CD4-positive, CD25-positive, alpha-beta regulatory T cell (primary cell): ENCODE measurements at regions not wholly inside any gene's neighbourhood (a gene's known extent, or its start where the extent isn't known, plus 50 kb on each side); places are given as distances from the start of the nearest gene placed in this dataset.
A peak's percentile ranks its signal among the peaks of the same experiment; 100 is the strongest.

ENCODE experiments used
- ATAC-seq, 2 donors: fragments of 150-1000 bp; cut with Tn5 transposase; one replicate each; pipeline ENCODE4 v1.10.0; 2021; ENCODE audit warnings: low read depth in 2 of 2, moderate number of reproducible peaks in 2 of 2, moderate library complexity in 1 of 2
- DNase-seq, 3 donors: peaks; one replicate each; pipeline versions ENCODE4 v3.0.0 to v3.0.0-alpha.2; 2012 to 2022; ENCODE audit warnings: mixed read lengths in 1 of 3
- H3K27ac ChIP-seq: one replicate; pipeline ENCODE4 v1.7.0; 2013; ENCODE audit warnings: mild to moderate bottlenecking, low read length; ENCODE audit not compliant: insufficient read depth, poor library complexity, severe bottlenecking
- H3K27me3 ChIP-seq: one replicate; pipeline ENCODE4 v1.7.0; 2013; ENCODE audit warnings: low read length; ENCODE audit not compliant: control insufficient read depth, insufficient read depth
- H3K36me3 ChIP-seq: one replicate; pipeline ENCODE4 v1.7.0; 2013; ENCODE audit warnings: mild to moderate bottlenecking, low read length, moderate library complexity; ENCODE audit not compliant: control insufficient read depth, insufficient read depth
- H3K4me1 ChIP-seq: 2 replicates; pipeline ENCODE4 v1.7.0; 2013; ENCODE audit warnings: mild to moderate bottlenecking, low read length; ENCODE audit not compliant: insufficient read depth, control insufficient read depth, poor library complexity, severe bottlenecking
- H3K4me3 ChIP-seq: one replicate; pipeline ENCODE4 v1.7.0; 2013; ENCODE audit warnings: low read depth, mild to moderate bottlenecking, low read length, moderate library complexity
- H3K9me3 ChIP-seq, 2 experiments: 1 replicate in 1 of 2; 2 replicates in 1 of 2; pipeline ENCODE4 v1.7.0; 2013; ENCODE audit warnings: low read length in 2 of 2, mild to moderate bottlenecking in 1 of 2, moderate library complexity in 1 of 2; ENCODE audit not compliant: control insufficient read depth in 2 of 2
- H3K27ac Mint-ChIP-seq, 3 donors: one replicate each; pipeline ENCODE4 v1.8.0; 2020 to 2022; ENCODE audit warnings: mild to moderate bottlenecking in 3 of 3, mixed read lengths in 3 of 3, moderate library complexity in 2 of 3
- H3K27me3 Mint-ChIP-seq: one replicate; pipeline ENCODE4 v1.8.0; 2022; ENCODE audit warnings: mild to moderate bottlenecking, mixed read lengths
- H3K36me3 Mint-ChIP-seq: one replicate; pipeline ENCODE4 v1.8.0; 2020; ENCODE audit warnings: mixed read lengths
- H3K4me1 Mint-ChIP-seq, 4 donors: one replicate each; pipeline ENCODE4 v1.8.0; 2020 to 2022; ENCODE audit warnings: mixed read lengths in 4 of 4, mild to moderate bottlenecking in 1 of 4
- H3K4me3 Mint-ChIP-seq, 4 donors: one replicate each; pipeline ENCODE4 v1.8.0; 2020 to 2022; ENCODE audit warnings: mild to moderate bottlenecking in 4 of 4, mixed read lengths in 4 of 4, moderate library complexity in 3 of 4
- H3K9me3 Mint-ChIP-seq, 7 donors: one replicate each; pipeline ENCODE4 v1.8.0; 2020 to 2022; ENCODE audit warnings: mixed read lengths in 7 of 7, mild to moderate bottlenecking in 3 of 7, moderate library complexity in 2 of 7

- ATAC-seq, result no peak
- Histone ChIP-seq H3K36me3 (peaks cover 5% of the 10 kb centered on the region), H3K9me3 (no peaks in the 10 kb centered on the region), H3K4me1 (no peaks in the 10 kb centered on the region), H3K4me3 (no peak overlapping the region), H3K27me3 (no peaks in the 10 kb centered on the region), H3K27ac (no peak overlapping the region)
- peaks cover 15% of the 10 kb centered on the region for H3K36me3 Mint-ChIP-seq
- H3K27me3 Mint-ChIP-seq, result no peaks in the 10 kb centered on the region
- peak in 1 of 3 donors; percentile 4 for DNase-seq
- peaks cover 0 to 3% (median 1%) of the 10 kb centered on the region in 4 donors for H3K4me1 Mint-ChIP-seq
- no peak overlapping the region for H3K27ac Mint-ChIP-seq
- no peak overlapping the region for H3K4me3 Mint-ChIP-seq
- peaks cover 0 to under 1% (median 0%) of the 10 kb centered on the region in 7 donors for H3K9me3 Mint-ChIP-seq
These were observed 173.6 kb upstream of the NUDT6 start for GRCh38 chr4:123096038-123096437.

GRCh38 chr4:123102897-123103471 is 180.6 kb upstream of the NUDT6 start:
- Histone ChIP-seq H3K4me1 (no peaks in the 10 kb centered on the region), H3K4me3 (no peak overlapping the region), H3K36me3 (peaks cover 2% of the 10 kb centered on the region), H3K9me3 (no peaks in the 10 kb centered on the region), H3K27ac (no peak overlapping the region), H3K27me3 (no peaks in the 10 kb centered on the region)
- DNase-seq (peak in 2 of 3 donors; percentile 20 to 38), ATAC-seq (peak in 1 of 2 donors; percentile 39)
- H3K4me3 Mint-ChIP-seq, result no peak overlapping the region
- H3K36me3 Mint-ChIP-seq, result peaks cover 7% of the 10 kb centered on the region
- no peaks in the 10 kb centered on the region for H3K9me3 Mint-ChIP-seq
- peaks cover 0 to 4% (median 0%) of the 10 kb centered on the region in 4 donors for H3K4me1 Mint-ChIP-seq
- H3K27ac Mint-ChIP-seq, result no peak overlapping the region
- H3K27me3 Mint-ChIP-seq, result no peaks in the 10 kb centered on the region

GRCh38 chr4:123104310-123105025 is 182.1 kb upstream of the NUDT6 start:
- H3K9me3 Mint-ChIP-seq, result no peaks in the 10 kb centered on the region
- no peaks in the 10 kb centered on the region for H3K9me3 ChIP-seq
- no peak overlapping the region for H3K4me3 Mint-ChIP-seq
- no peaks in the 10 kb centered on the region for H3K4me1 ChIP-seq
- ATAC-seq, result no peak
- no peaks in the 10 kb centered on the region for H3K27me3 ChIP-seq
- peaks cover 7% of the 10 kb centered on the region for H3K36me3 Mint-ChIP-seq
- H3K4me1 Mint-ChIP-seq, result peaks cover 0 to 4% (median 0%) of the 10 kb centered on the region in 4 donors
- no peak overlapping the region for H3K4me3 ChIP-seq
- no peaks in the 10 kb centered on the region for H3K27me3 Mint-ChIP-seq
- no peak for DNase-seq
- H3K27ac ChIP-seq, result no peak overlapping the region
- H3K27ac Mint-ChIP-seq, result no peak overlapping the region
- peaks cover 2% of the 10 kb centered on the region for H3K36me3 ChIP-seq

GRCh38 chr4:123105026-123105420 is 182.6 kb upstream of the NUDT6 start:
- ATAC-seq (no peak), DNase-seq (no peak)
- H3K9me3 ChIP-seq, result no peaks in the 10 kb centered on the region
- no peaks in the 10 kb centered on the region for H3K4me1 ChIP-seq
- Mint-ChIP-seq H3K9me3 (no peaks in the 10 kb centered on the region), H3K36me3 (peaks cover 7% of the 10 kb centered on the region), H3K4me1 (peaks cover 0 to 4% (median 0%) of the 10 kb centered on the region in 4 donors), H3K27ac (no peak overlapping the region), H3K27me3 (no peaks in the 10 kb centered on the region), H3K4me3 (no peak overlapping the region)
- peaks cover 2% of the 10 kb centered on the region for H3K36me3 ChIP-seq
- H3K27me3 ChIP-seq, result no peaks in the 10 kb centered on the region
- no peak overlapping the region for H3K27ac ChIP-seq
- no peak overlapping the region for H3K4me3 ChIP-seq

- Mint-ChIP-seq H3K27ac (peak overlapping the region in 1 of 3 donors; percentile 78), H3K27me3 (no peaks in the 10 kb centered on the region), H3K4me1 (peaks cover 0 to 4% (median 0%) of the 10 kb centered on the region in 4 donors), H3K4me3 (no peak overlapping the region), H3K36me3 (peaks cover 7% of the 10 kb centered on the region), H3K9me3 (no peaks in the 10 kb centered on the region)
- H3K4me1 ChIP-seq, result no peaks in the 10 kb centered on the region
- no peaks in the 10 kb centered on the region for H3K27me3 ChIP-seq
- H3K4me3 ChIP-seq, result no peak overlapping the region
- H3K36me3 ChIP-seq, result peaks cover 2% of the 10 kb centered on the region
- DNase-seq, result no peak
- H3K9me3 ChIP-seq, result no peaks in the 10 kb centered on the region
- ATAC-seq, result no peak
- H3K27ac ChIP-seq, result no peak overlapping the region
These were observed 184.3 kb upstream of the NUDT6 start for GRCh38 chr4:123106747-123107146.

- H3K36me3 ChIP-seq, result peaks cover 2% of the 10 kb centered on the region
These were observed 185.3 kb upstream of the NUDT6 start for GRCh38 chr4:123107444-123108252.

GRCh38 chr4:123109139-123109538 is 186.7 kb upstream of the NUDT6 start:
- no peaks in the 10 kb centered on the region for H3K9me3 ChIP-seq
- DNase-seq, result no peak
- no peaks in the 10 kb centered on the region for H3K27me3 ChIP-seq
- no peak overlapping the region for H3K27ac ChIP-seq
- no peak overlapping the region for H3K4me3 ChIP-seq
- peaks cover 2% of the 10 kb centered on the region for H3K36me3 ChIP-seq
- Mint-ChIP-seq H3K4me1 (peaks cover 0 to 6% (median 0%) of the 10 kb centered on the region in 4 donors), H3K36me3 (peaks cover 8% of the 10 kb centered on the region), H3K27me3 (no peaks in the 10 kb centered on the region), H3K9me3 (no peaks in the 10 kb centered on the region), H3K27ac (no peak overlapping the region), H3K4me3 (no peak overlapping the region)
- no peaks in the 10 kb centered on the region for H3K4me1 ChIP-seq
- ATAC-seq, result no peak

More at GRCh38 chr4:123107444-123108252, 185.3 kb upstream of the NUDT6 start:
- Histone ChIP-seq H3K27me3 (no peaks in the 10 kb centered on the region), H3K27ac (no peak overlapping the region), H3K4me1 (no peaks in the 10 kb centered on the region), H3K9me3 (no peaks in the 10 kb centered on the region), H3K4me3 (no peak overlapping the region)
- H3K27me3 Mint-ChIP-seq, result no peaks in the 10 kb centered on the region
- H3K27ac Mint-ChIP-seq, result no peak overlapping the region
- ATAC-seq (no peak), DNase-seq (no peak)
- H3K36me3 Mint-ChIP-seq, result peaks cover 7% of the 10 kb centered on the region
- no peak overlapping the region for H3K4me3 Mint-ChIP-seq
- peaks cover 0 to 4% (median 0%) of the 10 kb centered on the region in 4 donors for H3K4me1 Mint-ChIP-seq
- H3K9me3 Mint-ChIP-seq, result no peaks in the 10 kb centered on the region
